Hepatocyte (in vitro differentiated cells): ENCODE measurements at regions not wholly inside any gene's neighbourhood (a gene's known extent, or its start where the extent isn't known, plus 50 kb on each side); places are given as distances from the start of the nearest gene placed in this dataset.

Experiments
- DNase-seq: peaks from one replicate; pipeline ENCODE4 v3.0.0-alpha.2; 2016; ENCODE audit warnings: low spot score
- H2AFZ ChIP-seq: fragments of 200-600 bp; sonication (generic); 2 replicates; pipeline ENCODE4 v1.6.0; 2016; ENCODE audit warnings: antibody characterized with exemption, mild to moderate bottlenecking
- H3K27ac ChIP-seq: fragments of 200-600 bp; sonication (generic); 2 replicates; pipeline ENCODE4 v1.5.1; 2016; ENCODE audit warnings: mild to moderate bottlenecking
- H3K27me3 ChIP-seq: fragments of 200-600 bp; sonication (generic); 2 replicates; pipeline ENCODE4 v1.6.1; 2016
- H3K36me3 ChIP-seq: fragments of 200-600 bp; sonication (generic); replicated peaks from 2 replicates; pipeline ENCODE4 v1.5.1; 2016; ENCODE audit warnings: low read depth; ENCODE audit not compliant: insufficient read depth
- H3K4me1 ChIP-seq: fragments of 200-600 bp; sonication (generic); 2 replicates; pipeline ENCODE4 v1.5.1; 2016; ENCODE audit warnings: mild to moderate bottlenecking, moderate library complexity; ENCODE audit not compliant: insufficient read depth
- H3K4me2 ChIP-seq: fragments of 200-600 bp; sonication (generic); 2 replicates; pipeline ENCODE4 v1.6.0; 2016
- H3K4me3 ChIP-seq: fragments of 200-600 bp; sonication (generic); 2 replicates; pipeline ENCODE4 v1.5.1; 2016; ENCODE audit warnings: mild to moderate bottlenecking
- H3K79me2 ChIP-seq: fragments of 200-600 bp; sonication (generic); 2 replicates; pipeline ENCODE4 v1.6.0; 2017; ENCODE audit warnings: mild to moderate bottlenecking
- H3K9me2 ChIP-seq: fragments of 200-600 bp; sonication (generic); replicated peaks from 2 replicates; pipeline ENCODE4 v1.6.0; 2017; ENCODE audit warnings: mild to moderate bottlenecking; ENCODE audit not compliant: insufficient read depth
- H3K9me3 ChIP-seq: fragments of 200-600 bp; sonication (generic); 2 replicates; pipeline ENCODE4 v1.5.1; 2016; ENCODE audit warnings: low read depth, mild to moderate bottlenecking
- H4K20me1 ChIP-seq: fragments of 200-600 bp; sonication (generic); 2 replicates; pipeline ENCODE4 v1.6.0; 2016; ENCODE audit warnings: mild to moderate bottlenecking; ENCODE audit not compliant: insufficient read depth, poor library complexity, severe bottlenecking
- EZH2 ChIP-seq: fragments of 200-600 bp; sonication (generic); IDR thresholded peaks from 2 replicates; pipeline ENCODE4 v1.6.1; 2016; ENCODE audit warnings: antibody characterized with exemption, mild to moderate bottlenecking, borderline replicate concordance
- EZH2phosphoT487 ChIP-seq: fragments of 200-600 bp; sonication (generic); IDR thresholded peaks from one replicate; pipeline ENCODE4 v1.6.1; 2018; ENCODE audit warnings: antibody characterized with exemption, mild to moderate bottlenecking, low read depth, moderate library complexity; ENCODE audit not compliant: unreplicated experiment, severe bottlenecking
- WGBS: methylation state at CpG from one replicate; pipeline ENCODE4 v1.1.6; 2016; ENCODE audit warnings: low lambda C conversion rate; ENCODE audit errors: missing lambda C conversion rate; 5-methylcytosine and 5-hydroxymethylcytosine counted together
- TF ChIP-seq, protein P1 (sequence below): fragments of 200-600 bp; sonication (generic); IDR thresholded peaks from 2 replicates; pipeline ENCODE4 v1.5.1; 2016; ENCODE audit warnings: antibody characterized with exemption, mild to moderate bottlenecking; ENCODE audit not compliant: poor library complexity

DNA sequence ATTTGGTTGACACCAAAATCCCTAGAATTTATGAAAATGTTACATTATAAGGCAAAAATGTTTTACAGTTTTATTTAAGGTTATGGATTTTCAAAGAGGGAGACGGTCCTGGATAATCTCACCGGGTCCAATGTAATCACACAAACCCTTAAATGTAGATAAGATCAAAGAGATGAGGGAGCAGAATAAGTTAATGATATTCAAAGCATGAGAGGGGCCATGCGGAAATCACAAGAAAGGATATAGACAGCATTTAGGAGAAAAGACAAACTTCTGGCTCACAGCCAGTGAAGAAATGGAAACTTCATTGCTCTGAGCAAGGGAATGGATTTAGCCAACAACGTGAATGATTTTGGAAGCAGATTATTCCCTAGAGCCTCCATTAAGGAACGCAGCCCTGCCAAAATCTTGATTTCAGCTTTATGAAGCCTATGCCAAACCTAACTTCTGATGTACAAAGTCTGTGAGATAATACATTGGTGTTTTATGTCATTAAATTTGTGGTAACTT lies 684.4 kb upstream of the GNPDA2 start:
- Histone ChIP-seq H3K36me3 (no peaks in the 10 kb centered on the region), H3K9me3 (no peaks in the 10 kb centered on the region), H2AFZ (no peak overlapping the region), H3K4me3 (no peak overlapping the region), H3K27ac (no peak overlapping the region), H4K20me1 (no peaks in the 10 kb centered on the region), H3K79me2 (no peaks in the 10 kb centered on the region), H3K4me1 (no peaks in the 10 kb centered on the region), H3K27me3 (no peaks in the 10 kb centered on the region), H3K4me2 (no peak overlapping the region), H3K9me2 (no peaks in the 10 kb centered on the region)
- no peak for DNase-seq
- TF ChIP-seq, protein P1, sequence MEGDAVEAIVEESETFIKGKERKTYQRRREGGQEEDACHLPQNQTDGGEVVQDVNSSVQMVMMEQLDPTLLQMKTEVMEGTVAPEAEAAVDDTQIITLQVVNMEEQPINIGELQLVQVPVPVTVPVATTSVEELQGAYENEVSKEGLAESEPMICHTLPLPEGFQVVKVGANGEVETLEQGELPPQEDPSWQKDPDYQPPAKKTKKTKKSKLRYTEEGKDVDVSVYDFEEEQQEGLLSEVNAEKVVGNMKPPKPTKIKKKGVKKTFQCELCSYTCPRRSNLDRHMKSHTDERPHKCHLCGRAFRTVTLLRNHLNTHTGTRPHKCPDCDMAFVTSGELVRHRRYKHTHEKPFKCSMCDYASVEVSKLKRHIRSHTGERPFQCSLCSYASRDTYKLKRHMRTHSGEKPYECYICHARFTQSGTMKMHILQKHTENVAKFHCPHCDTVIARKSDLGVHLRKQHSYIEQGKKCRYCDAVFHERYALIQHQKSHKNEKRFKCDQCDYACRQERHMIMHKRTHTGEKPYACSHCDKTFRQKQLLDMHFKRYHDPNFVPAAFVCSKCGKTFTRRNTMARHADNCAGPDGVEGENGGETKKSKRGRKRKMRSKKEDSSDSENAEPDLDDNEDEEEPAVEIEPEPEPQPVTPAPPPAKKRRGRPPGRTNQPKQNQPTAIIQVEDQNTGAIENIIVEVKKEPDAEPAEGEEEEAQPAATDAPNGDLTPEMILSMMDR, result no peak
- TF ChIP-seq EZH2phosphoT487, result no peak
- WGBS, result 48% methylated on average over 5 of the region's 5 CpGs

DNA sequence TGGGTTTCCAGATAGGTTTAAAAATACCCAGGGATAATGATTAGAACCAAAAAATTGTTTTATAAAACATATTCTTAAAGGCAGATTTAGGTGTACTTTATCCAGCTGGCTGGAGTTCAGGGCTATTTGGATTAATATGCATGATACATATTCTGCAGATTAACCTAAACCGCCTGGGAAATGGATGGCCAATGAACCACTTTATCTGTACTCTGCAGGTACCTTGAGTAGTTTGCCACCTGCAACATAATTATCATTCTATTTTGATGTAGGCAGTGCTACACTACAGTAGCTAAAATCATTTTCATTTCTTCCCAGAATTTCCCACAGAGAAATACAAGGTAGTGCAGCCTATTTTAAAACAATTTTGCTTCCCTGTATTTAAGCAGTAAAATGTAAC lies 683.2 kb upstream of the GNPDA2 start:
- Histone ChIP-seq H3K79me2 (no peaks in the 10 kb centered on the region), H3K4me1 (no peaks in the 10 kb centered on the region), H2AFZ (no peak overlapping the region), H3K9me2 (no peaks in the 10 kb centered on the region), H4K20me1 (no peaks in the 10 kb centered on the region), H3K4me3 (no peak overlapping the region), H3K27ac (no peak overlapping the region), H3K27me3 (no peaks in the 10 kb centered on the region), H3K36me3 (no peaks in the 10 kb centered on the region), H3K4me2 (no peak overlapping the region), H3K9me3 (no peaks in the 10 kb centered on the region)
- no peak for DNase-seq
- no peak for TF ChIP-seq EZH2phosphoT487
- no peak for TF ChIP-seq EZH2
- TF ChIP-seq, protein P1, result no peak
- 83% methylated on average over 1 of the region's 1 CpG for WGBS

- Histone ChIP-seq H3K9me3 (no peaks in the 10 kb centered on the region), H3K9me2 (no peaks in the 10 kb centered on the region), H3K36me3 (no peaks in the 10 kb centered on the region), H2AFZ (no peak overlapping the region), H3K27ac (no peak overlapping the region), H4K20me1 (no peaks in the 10 kb centered on the region), H3K4me1 (no peaks in the 10 kb centered on the region), H3K79me2 (no peaks in the 10 kb centered on the region), H3K4me2 (no peak overlapping the region), H3K4me3 (no peak overlapping the region), H3K27me3 (no peaks in the 10 kb centered on the region)
- DNase-seq, result no peak
- 86% methylated on average over 2 of the region's 2 CpGs for WGBS
- TF ChIP-seq EZH2, result no peak
- no peak for TF ChIP-seq EZH2phosphoT487
- TF ChIP-seq, protein P1, result no peak
Measured at GRCh38 chr4:45408996-45409395, 682.6 kb upstream of the GNPDA2 start.

GRCh38 chr4:45399116-45399515 lies 672.8 kb upstream of the GNPDA2 start:
- H2AFZ ChIP-seq, result no peak overlapping the region
- WGBS, result 36% methylated on average over 3 of the region's 3 CpGs
- no peak overlapping the region for H3K4me3 ChIP-seq
- no peaks in the 10 kb centered on the region for H3K9me2 ChIP-seq
- H3K4me2 ChIP-seq, result no peak overlapping the region
- H3K4me1 ChIP-seq, result no peaks in the 10 kb centered on the region
- no peak for DNase-seq
- H3K36me3 ChIP-seq, result no peaks in the 10 kb centered on the region
- H3K9me3 ChIP-seq, result peaks cover 3% of the 10 kb centered on the region
- no peak overlapping the region for H3K27ac ChIP-seq
- no peaks in the 10 kb centered on the region for H3K27me3 ChIP-seq
- H3K79me2 ChIP-seq, result no peaks in the 10 kb centered on the region
- H4K20me1 ChIP-seq, result no peaks in the 10 kb centered on the region
- TF ChIP-seq EZH2phosphoT487, result no peak
- no peak for TF ChIP-seq EZH2
- TF ChIP-seq, protein P1, result no peak
